ENCODE measurements at regions not wholly inside any gene's neighbourhood (a gene's known extent, or its start where the extent isn't known, plus 50 kb on each side); places are given as distances from the start of the nearest gene placed in this dataset.

DNA sequence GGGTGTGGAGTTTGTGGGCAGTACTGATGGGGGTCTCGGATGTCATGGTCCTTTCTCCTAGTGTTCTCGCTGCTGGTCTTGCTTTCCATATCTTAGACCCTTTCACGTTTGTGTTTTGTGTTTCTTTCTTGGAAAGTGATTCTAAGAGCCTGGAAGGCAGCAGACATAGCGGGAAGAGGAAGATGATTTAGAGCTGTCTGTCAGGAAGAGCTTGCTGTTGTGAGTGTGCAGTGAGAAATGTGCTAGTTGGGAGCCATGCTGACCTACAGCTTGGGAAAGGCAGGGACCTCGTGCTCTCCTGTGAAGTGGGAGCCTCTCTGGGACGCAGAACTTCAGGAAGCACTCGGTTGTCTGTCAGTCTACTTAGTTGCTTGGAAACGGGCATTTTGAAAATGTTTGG is 122.2 kb downstream of the ZNF518B start:
- no peak for DNase-seq

DNA sequence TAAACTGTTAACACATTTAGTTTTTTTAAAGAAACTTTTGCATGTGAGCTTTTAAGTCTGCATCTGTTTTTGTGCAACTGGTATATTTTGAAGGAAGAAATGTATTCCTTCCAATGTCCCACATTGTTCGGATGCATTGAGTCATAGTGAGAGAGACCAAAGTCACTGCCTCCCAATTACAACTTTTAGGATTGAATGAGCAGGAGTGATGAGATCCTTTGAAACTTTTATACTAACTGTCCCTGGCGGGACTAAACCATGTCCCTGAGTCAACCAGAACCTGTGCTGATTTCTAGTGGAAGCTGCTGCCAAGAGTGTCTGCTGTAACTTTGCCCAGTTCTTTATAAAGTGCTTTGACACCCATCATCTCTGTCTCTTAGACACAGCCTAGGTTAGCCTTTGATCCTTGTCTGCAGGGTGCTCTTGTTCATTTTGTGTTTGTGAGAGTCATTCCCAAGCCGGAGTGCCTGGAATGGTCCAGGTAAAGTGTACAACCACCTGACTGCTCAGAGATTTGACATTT is 122.7 kb downstream of the ZNF518B start:
- no peak for DNase-seq

DNA sequence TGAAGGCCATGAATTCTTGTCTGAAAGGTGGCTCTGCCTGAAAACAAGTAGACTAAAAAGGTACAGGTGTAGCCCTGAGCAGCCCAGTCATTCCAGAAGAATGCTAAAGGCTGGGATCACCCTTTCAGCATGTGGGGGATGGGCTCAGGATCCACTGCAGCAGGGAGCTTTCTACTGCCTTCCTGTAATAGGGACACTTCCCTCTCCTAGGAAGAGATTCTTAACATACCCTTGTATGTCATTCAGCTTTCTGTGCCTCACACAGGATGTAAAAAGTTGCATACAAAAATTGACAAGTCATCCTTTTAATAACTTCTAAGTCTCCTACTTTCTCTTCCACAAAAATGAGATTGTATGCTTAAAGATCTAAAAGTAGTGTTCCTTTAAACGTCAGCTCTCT is 123.3 kb downstream of the ZNF518B start:
- no peak for DNase-seq

DNA sequence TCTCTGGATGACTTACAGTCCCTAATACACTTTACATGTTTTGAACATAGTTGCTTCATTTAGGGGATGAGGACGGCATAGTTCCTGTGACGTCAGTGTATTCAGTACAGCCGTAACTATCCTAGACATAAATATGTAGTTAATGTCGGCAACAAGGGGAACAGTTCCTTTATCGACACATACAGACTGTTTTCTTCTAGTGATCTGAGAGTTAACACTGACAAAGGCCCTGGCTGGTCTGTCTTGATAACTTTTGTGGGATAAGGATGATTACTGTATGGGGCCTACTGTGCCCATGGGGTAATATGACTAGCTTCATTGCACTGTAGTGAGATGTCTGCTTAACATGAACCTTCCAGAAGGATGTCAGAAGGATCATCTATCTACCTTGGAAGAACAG is 131.2 kb downstream of the ZNF518B start:
- no peak for DNase-seq

DNA sequence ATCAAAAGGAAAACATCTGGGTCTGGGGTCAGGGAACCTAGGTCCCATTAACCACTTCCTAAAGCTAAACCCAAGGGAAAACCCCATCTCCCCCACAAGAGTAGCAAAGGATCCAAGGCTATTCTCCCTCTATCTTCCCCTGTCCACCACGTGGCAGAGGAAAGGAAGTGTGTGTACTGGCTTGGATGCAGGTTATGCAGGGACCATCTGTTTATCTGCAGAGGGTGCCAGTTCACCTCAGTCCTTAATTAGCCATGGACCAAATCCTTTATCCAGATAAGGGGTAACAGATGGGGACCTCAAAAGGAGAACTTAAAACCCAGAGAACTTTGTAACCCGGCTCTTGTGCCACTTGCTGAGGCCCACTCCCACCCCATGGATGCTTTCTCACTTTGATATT is 135.3 kb downstream of the ZNF518B start:
- no peak for DNase-seq

DNA sequence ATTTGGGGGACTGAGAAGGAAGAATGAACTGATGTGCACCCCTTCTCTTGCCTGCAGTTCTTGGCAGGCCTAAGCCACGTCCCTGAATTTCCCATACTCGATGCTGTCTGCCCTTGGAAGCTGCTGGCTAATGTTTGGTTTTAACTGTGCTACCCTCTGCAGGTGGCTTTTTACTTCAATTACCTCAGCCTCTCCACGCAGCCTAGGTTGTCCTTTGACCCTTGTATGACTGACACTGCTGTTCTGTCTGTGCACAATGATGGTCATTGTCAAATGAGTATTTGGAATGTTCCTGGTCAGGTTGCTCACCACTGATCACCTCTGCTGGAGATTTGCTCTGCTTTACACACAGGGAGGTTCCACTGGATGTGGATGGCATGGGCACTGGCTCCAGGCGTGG is 137.1 kb downstream of the ZNF518B start:
- DNase-seq, result no peak

DNA sequence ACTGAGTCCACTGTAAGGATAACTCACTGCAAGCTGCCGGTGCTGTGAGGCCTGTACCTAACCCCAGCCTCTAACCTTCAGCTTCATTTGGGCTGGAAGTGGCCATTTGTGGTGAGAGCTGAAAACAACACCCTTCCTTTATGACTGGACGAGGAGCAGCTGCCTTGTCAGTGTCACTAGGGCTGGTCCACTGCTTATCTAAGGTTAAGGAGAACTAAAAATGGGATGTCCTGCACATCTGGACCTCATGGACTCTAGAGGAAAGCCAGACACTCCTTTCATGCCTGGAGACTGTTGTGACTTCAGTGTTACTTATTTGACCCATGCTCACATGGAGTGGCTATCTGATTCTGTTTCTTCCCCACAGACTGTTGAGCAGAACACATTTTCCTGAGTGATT is 139.9 kb downstream of the ZNF518B start:
- no peak for DNase-seq

DNA sequence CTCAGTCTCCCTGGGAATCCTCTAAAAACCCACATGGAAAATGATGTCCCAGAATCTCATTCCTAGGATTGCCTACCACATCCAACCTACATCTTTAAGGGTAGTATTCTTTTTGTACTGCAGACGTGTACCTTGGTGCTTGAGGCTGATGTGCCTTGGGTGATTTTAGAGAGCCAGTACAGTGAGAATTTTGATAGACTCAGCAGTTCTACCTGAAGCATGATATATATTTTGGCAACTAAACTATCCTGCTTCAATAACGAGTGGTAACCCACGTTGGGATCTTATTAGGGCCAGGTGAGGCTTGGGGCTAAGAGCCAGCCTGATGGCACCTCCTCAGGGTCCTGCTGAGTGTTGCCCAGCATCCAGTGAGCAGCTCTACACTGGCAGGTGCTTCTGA is 140.4 kb downstream of the ZNF518B start:
- no peak for DNase-seq

DNA sequence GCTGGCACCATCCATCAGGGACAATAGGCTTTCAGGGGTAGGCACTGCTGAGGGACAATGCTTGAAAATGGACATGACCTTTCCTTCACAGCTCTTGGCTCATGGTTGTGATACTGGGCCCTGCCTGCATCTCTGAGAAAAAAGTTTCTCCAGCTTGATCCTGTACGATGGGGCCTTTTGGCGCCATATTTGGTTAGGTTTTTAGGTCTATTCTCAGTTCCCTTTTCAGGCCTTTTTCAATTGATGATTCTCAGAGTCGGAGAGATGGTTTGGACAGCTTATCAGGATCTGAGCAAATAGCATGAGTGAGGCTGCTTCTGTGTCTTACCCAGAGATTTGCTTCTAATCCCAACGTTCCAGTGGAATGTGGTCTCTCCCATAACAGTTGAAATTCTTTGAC is 141.6 kb downstream of the ZNF518B start:
- DNase-seq, result no peak

DNA sequence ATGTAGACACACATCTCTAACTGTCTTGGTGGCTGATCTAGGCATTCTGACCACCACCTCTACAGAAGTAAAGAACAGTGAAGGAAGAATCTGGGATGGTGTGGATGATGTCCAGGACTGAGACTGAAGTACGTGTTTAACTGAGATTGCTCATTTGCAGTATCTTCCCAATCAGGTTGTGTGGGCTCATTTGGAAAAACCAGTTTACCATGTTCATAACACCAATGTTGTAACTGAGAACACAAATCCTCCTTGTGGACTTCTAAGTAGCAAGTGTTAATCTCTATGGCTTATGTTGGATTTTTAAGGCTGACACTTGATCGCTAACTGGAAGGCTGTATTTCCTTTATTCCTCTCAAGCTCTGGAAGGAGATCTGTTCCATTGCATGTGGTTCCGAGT is 144.7 kb downstream of the ZNF518B start:
- no peak for DNase-seq

DNA sequence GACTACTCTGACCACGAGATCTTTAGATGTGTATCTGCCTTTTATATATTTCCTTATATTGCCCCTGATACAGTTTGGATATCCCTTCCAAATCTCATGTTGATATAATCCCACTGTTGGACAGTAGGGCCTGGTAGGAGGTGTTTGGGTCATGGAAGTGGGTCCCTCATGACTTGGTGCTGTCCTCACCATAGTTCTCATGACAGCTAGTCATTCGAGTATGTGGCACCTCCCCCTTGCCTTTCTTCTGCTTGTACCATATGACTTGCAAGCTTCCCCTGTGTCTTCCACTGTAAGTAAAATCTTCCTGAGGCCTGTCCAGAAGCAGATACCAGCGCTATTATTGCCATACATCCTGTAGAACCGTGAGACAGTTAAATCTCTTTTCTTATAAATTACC is 145.3 kb downstream of the ZNF518B start:
- DNase-seq, result no peak

DNA sequence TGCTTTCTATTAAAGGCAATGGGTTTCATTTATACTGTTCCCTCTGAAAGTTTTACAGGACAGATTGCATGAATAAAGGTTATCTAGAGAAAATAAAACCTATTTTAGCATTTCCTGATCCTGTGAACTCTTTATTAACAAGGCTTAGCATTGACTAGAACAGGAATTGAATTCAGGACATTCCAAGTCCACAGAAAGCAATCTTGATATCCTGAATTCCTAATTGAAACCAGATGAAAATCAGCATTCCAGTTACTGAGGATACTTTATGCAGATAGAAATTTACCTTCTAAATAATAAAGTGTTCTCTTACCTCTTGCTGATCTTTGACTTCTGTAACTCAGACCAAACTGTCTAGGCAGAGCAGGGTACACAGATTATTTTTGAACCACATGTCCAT is 151.4 kb downstream of the ZNF518B start:
- no peak for DNase-seq

DNA sequence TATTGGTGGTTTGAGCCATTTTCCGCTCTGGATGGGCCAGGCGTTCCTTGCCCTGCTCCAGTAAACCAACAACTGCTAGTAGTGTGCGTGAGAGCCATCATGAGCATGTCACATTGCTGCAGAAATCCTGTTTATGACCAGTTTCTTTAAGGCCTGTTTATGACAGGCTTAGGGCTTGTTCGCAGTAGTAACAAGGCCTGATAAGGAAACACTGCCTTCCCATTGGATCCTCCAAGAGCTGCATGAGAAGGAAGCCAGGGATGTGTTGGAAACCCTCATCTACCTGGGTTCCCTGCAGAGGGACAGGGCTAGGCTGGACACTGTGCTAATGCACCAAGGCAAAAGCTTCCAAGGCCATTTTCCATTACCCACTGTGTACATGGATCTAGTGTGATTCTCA is 153.9 kb downstream of the ZNF518B start:
- DNase-seq, result no peak

DNA sequence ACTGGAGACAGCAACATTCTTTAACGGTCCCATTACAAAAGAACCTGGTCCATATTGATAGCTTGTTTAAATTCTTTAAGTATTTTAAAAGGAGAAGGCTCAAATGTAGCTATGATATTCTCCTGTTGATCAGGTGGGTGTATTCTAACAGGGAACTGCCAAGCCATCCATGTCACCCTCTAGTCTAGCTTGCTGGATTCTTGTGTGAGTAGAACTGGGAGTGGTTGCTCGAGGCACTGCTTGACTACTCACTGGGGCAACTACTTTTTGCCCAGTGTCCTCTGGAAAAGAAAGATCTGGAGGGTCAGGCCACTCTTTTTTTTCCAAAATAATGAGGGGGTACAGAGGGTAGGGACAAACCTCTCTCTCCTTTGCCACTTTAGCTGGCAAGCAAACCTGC is 155.1 kb downstream of the ZNF518B start:
- no peak for DNase-seq

DNA sequence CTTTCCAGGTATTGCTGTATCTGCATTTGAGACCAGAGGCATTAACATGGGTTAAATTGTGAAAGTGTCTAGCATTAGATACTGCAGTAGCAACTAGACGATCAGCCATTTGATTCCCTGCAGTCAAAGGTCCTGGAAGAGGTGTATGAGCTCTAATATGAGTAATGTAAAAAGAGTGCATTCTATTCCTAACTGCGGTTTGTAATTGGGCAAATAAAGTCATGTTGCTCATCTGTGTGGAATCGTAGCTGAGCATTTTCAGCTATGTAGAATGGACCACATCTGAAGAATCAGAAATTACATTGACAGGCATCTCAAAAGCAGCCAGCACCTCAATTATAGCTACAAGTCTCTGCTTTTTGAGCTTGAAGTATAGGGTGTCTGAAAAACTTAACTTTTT is 157.6 kb downstream of the ZNF518B start:
- DNase-seq, result no peak

DNA sequence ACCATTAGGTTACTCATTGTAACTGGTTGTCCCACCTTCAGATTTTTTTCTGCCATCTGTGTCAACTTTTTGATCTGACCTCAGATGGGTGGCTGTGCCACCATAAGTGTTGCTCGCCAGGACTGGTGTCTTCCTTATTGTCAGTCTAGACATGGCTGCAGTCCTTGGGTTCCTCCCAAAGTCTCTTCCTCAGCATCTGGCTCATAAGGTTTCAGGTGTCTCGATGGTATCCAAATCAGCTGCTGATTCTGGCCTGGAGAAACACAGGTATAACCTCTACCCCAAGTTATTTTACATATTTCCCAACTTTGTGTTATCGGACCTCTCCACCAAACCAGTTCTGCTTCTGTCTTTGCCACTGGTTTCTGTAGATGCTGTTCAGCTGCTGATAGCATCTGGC is 158.5 kb downstream of the ZNF518B start:
- no peak for DNase-seq

DNA sequence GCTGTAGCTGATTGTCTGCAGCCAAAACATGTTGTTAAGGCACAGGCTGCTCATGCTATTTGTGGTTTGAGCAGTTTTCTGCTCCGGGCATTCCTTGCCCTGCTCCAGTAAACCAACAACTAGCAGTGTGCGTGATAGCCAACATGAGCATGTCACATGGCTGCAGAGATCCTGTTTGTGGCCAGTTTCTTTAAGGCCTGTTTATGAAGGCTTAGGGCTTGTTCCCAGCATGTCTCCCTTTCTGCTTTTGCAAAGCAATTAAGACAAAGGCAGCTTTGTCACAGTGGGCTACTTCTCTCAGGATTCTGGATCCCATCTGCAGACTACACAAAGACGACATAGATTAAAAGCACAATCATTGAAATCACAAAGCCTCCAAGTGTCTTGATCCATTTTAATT is 160.5 kb downstream of the ZNF518B start:
- peak; percentile 19 for DNase-seq

DNA sequence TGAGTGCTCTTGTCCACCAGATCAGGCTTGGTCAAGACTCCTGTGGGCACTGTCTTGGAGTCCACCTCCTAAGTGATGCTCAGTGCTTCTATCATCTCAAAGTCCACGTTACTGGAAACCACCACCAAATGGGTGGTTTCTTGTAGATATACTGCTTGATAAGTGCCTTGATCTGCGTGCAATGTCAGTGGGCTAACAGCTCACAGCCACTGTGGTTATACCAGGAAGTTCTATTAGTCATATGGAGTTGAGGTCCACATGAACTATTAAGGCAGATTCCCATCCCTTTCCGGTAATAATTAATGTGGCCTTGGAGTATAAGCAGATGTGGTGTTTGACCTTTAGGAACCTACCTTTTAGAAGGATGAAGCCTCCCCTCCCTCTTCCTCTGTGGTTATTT is 161.9 kb downstream of the ZNF518B start:
- no peak for DNase-seq

DNA sequence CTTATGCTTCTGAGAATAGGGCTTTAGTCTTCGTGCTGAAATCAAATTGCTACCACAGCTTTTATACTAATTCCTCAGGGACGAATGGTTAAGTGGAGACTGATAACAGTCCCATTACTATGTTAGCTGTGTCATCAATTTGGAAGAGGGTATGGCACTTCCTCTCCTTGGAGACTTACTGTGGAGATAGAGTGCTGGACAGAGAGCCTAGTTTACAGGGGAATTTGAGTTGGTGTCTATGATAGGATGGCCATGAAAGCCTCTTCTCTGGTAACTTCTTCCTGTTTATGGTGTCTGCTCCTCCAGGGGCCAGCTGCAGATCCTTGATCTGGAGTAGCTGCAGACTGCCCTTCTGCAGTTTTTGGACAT is 167.7 kb downstream of the ZNF518B start:
- no peak for DNase-seq

DNA sequence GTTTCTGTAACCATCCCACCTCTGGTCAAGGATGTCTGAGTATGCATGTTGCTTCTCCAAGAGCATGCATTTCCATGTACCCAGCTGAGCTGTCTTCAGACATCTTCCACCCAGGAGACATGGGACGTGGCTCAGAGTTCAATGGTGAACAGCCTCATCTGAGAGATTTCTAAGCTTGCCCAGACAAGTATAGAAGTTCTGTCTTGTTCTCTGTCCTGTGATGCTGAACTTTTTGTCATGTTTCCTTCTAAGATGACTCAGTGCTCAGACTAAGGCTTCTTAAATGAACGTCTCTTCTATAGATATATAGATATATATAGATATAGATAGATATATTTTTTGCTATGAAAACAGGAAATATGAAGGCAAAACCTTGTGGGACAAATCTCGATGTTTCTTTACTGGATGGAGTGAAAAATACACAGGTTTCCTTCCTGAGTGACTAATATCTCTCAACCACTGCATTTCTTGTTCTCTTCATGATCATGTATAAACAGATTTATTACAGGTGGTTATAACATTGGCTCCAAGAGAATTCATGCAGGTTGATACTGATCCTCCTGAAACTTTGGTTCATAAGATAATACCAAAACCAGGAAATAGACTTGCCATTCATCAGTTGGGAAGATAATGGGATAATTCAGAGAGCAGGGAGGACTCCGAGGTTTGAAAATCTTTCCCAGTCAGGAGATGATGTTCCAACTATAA is 168.2 kb downstream of the ZNF518B start:
- no peak for DNase-seq

DNA sequence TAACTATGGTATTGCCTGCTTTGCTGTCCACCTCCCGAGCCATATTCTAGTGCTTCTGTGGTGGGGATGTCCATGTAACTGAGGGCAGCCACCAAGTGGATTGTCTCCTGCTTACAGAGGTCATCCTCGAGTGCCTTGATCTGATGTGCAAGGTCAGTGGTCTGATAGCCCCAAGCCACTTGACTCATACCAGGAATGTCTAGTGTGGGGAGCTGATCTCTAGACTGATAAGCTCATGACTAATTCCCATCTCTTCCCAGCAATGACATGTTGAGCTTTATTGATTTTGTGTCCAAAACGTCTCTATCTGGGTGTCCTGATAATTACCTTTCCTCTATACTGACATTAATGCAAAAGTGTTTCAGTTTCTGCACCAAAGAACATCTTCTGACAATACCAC is 168.4 kb upstream of the WDR1 start:
- no peak for DNase-seq

DNA sequence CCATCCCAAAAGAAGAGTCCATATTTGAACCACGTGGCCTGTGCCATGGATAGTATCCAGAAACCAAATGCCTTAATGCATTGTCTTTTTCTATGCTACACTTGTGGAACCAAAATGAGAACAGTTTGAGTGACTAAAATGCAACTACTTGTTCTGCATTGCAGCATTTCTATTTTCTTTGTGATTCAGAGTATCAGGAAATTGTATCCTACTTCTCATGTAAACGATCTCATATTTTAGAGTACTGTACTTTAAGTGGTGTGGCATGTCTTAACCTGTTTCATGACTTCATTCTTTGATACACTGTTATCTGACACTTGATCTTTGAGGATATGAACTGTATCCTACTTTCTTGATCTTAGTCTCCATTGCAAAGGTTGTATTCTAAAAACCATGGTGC is 167.2 kb upstream of the WDR1 start:
- DNase-seq, result no peak

DNA sequence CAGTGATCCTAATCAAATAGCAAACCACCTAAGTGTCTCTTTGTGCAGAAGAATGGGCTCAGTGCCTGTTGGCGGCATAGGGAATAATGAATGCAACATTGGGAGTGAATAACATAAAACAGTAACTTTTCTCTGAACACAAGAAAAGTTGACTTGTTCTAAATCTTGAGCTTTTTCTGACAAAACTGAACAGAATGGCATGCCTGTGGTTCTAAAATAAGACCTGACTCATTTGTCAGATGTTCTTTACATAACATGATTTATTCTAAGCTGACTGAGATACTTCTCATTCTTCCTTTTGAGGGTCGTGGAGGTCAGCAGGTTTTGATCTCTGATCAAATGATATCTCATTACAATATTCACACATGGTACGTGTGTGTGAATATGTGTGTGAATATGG is 165.4 kb upstream of the WDR1 start:
- DNase-seq, result no peak

DNA sequence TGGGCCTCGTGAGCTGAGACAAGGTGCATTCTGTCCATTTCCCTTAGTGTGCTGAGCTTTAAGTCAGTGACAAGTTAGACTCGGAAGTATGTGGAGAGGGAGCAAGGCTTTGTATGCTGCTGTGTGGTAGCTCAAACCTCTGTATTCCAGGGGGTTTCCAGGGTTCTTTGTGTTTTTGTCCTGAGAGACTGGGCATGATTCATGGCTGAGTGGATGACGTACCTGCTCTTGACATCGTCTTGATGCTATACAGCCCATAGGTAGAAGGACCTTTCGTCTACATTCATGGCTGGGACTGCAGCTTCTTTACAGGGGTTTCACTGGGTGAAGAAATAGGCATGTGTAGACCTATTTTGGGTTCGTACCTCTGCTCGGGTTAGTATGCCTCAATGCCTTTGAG is 162.7 kb upstream of the WDR1 start:
- no peak for DNase-seq

DNA sequence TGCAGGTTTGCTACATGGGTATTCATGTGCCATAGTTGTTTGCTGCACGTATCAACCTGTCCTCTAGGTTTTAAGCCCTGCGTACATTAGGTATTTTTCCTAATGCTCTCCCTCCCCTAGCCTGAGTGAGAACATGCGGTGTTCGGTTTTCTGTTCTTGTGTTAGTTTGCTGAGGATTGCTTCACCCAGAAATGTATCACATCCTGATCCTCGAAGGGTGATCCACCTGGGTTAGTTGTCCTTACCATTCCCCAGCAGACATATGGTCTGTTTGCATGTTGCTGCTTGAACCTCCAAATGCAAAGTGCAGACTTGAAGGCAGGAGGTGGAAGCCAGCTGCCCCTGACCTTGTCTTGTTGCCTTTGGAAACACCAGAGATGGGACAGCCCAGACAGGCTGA is 161.5 kb upstream of the WDR1 start:
- no peak for DNase-seq

Measured in renal pelvis (tissue), 1 donor.